Progenitor cell of endocrine pancreas (in vitro differentiated cells): ENCODE measurements at regions not wholly inside any gene's neighbourhood (a gene's known extent, or its start where the extent isn't known, plus 50 kb on each side); places are given as distances from the start of the nearest gene placed in this dataset.

ENCODE experiments used
- DNase-seq: peaks from one replicate; pipeline ENCODE4 v3.0.0; 2021; ENCODE audit warnings: low spot score; ENCODE audit not compliant: unreplicated experiment
- H3K27ac Mint-ChIP-seq: 2 replicates; pipeline ENCODE4 v1.8.0; 2021; ENCODE audit warnings: mild to moderate bottlenecking, moderate library complexity, mixed read lengths
- H3K27me3 Mint-ChIP-seq: 2 replicates; pipeline ENCODE4 v1.8.0; 2021; ENCODE audit warnings: mixed read lengths
- H3K36me3 Mint-ChIP-seq: 2 replicates; pipeline ENCODE4 v1.8.0; 2022; ENCODE audit warnings: mixed read lengths; ENCODE audit not compliant: insufficient read depth
- H3K4me1 Mint-ChIP-seq: 2 replicates; pipeline ENCODE4 v1.8.0; 2021; ENCODE audit warnings: low read depth, mixed read lengths
- H3K4me3 Mint-ChIP-seq: 2 replicates; pipeline ENCODE4 v1.8.0; 2021; ENCODE audit warnings: low read depth, mild to moderate bottlenecking, moderate library complexity, mixed read lengths
- H3K9me3 Mint-ChIP-seq: 2 replicates; pipeline ENCODE4 v1.8.0; 2021; ENCODE audit warnings: low read depth, mixed read lengths
- CTCF ChIP-seq: fragments of 200-600 bp; sonication (generic); IDR thresholded peaks from one replicate; pipeline ENCODE4 v1.5.0; 2021; ENCODE audit warnings: antibody characterized with exemption, mild to moderate bottlenecking; ENCODE audit not compliant: unreplicated experiment

- Mint-ChIP-seq H3K27ac (no peak overlapping the region), H3K4me1 (no peaks in the 10 kb centered on the region), H3K27me3 (no peaks in the 10 kb centered on the region), H3K4me3 (no peak overlapping the region), H3K9me3 (no peaks in the 10 kb centered on the region), H3K36me3 (no peaks in the 10 kb centered on the region)
- no peak for TF ChIP-seq CTCF
- DNase-seq, result no peak
Observed at GRCh38 chr1:82214606-82215005, 413.9 kb downstream of the ADGRL2 start.

GRCh38 chr1:82197606-82198005, 396.9 kb downstream of the ADGRL2 start:
- Mint-ChIP-seq H3K27ac (no peak overlapping the region), H3K36me3 (no peaks in the 10 kb centered on the region), H3K9me3 (no peaks in the 10 kb centered on the region), H3K4me3 (no peak overlapping the region), H3K27me3 (no peaks in the 10 kb centered on the region), H3K4me1 (peaks cover 5% of the 10 kb centered on the region)
- TF ChIP-seq CTCF, result no peak
- no peak for DNase-seq

GRCh38 chr1:82195245-82195644, 394.5 kb downstream of the ADGRL2 start:
- peaks cover 3% of the 10 kb centered on the region for H3K27me3 Mint-ChIP-seq
- no peak overlapping the region for H3K4me3 Mint-ChIP-seq
- peaks cover 5% of the 10 kb centered on the region for H3K4me1 Mint-ChIP-seq
- no peak overlapping the region for H3K27ac Mint-ChIP-seq
- H3K9me3 Mint-ChIP-seq, result no peaks in the 10 kb centered on the region
- no peaks in the 10 kb centered on the region for H3K36me3 Mint-ChIP-seq
- DNase-seq, result no peak
- no peak for TF ChIP-seq CTCF

GRCh38 chr1:82185084-82185483, 384.4 kb downstream of the ADGRL2 start:
- Mint-ChIP-seq H3K36me3 (no peaks in the 10 kb centered on the region), H3K4me1 (no peaks in the 10 kb centered on the region), H3K9me3 (no peaks in the 10 kb centered on the region), H3K4me3 (no peak overlapping the region), H3K27me3 (peaks cover 3% of the 10 kb centered on the region), H3K27ac (no peak overlapping the region)
- DNase-seq, result no peak
- TF ChIP-seq CTCF, result no peak

- Mint-ChIP-seq H3K4me3 (no peak overlapping the region), H3K36me3 (no peaks in the 10 kb centered on the region), H3K27me3 (peaks cover 3% of the 10 kb centered on the region), H3K27ac (no peak overlapping the region), H3K9me3 (no peaks in the 10 kb centered on the region), H3K4me1 (no peaks in the 10 kb centered on the region)
- no peak for TF ChIP-seq CTCF
- no peak for DNase-seq
Observed at GRCh38 chr1:82181846-82182245, 381.1 kb downstream of the ADGRL2 start.
